Panc1 (cell line): ENCODE measurements at regions not wholly inside any gene's neighbourhood (a gene's known extent, or its start where the extent isn't known, plus 50 kb on each side); places are given as distances from the start of the nearest gene placed in this dataset.

Source experiments
- POLR2AphosphoS5 ChIP-seq: IDR thresholded peaks from 2 replicates; pipeline ENCODE4 v1.6.1; 2012; ENCODE audit warnings: mild to moderate bottlenecking, low read depth, low read length, moderate library complexity
- SIN3A ChIP-seq: IDR thresholded peaks from 2 replicates; pipeline ENCODE4 v1.6.1; 2012; ENCODE audit warnings: low read depth, mild to moderate bottlenecking, low read length, moderate library complexity, borderline replicate concordance; ENCODE audit not compliant: insufficient read depth
- TCF7L2 ChIP-seq: IDR thresholded peaks from 2 replicates; pipeline ENCODE4 v1.6.1; 2011; ENCODE audit warnings: mild to moderate bottlenecking, low read depth, low read length, inconsistent platforms
- TF ChIP-seq, protein P1 (sequence below): fragments of 450-650 bp; IDR thresholded peaks from 2 replicates; pipeline ENCODE4 v1.5.1; 2017; ENCODE audit warnings: mild to moderate bottlenecking
- TF ChIP-seq, protein P2 (sequence below), 2 experiments: IDR thresholded peaks; 2 replicates each; pipeline ENCODE4 v1.6.1; 2011 to 2012; ENCODE audit warnings: low read depth in 2 of 2, control low read depth in 1 of 2, low read length in 1 of 2, mild to moderate bottlenecking in 1 of 2, moderate library complexity in 1 of 2; ENCODE audit not compliant: insufficient read depth in 1 of 2

DNA sequence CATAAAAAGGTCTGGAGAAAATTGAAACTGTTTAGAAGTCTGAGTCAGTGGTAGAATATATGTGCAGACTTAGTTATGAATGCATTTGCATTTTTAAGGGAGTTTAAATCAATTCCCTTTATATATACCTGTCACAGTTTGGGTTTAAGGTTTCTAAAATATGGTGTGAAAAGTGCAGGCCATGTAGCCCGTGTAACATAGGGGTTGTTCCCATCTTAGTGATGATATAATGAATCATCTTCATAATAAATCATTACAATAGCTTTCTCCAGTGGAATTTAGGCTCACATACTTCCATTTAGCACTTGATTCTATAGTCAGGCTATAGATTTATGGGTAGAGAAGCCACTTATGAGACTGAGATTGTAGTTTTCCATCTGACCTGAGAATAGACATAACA is 1162.4 kb downstream of the SLC16A7 start:
- TF ChIP-seq, protein P1, sequence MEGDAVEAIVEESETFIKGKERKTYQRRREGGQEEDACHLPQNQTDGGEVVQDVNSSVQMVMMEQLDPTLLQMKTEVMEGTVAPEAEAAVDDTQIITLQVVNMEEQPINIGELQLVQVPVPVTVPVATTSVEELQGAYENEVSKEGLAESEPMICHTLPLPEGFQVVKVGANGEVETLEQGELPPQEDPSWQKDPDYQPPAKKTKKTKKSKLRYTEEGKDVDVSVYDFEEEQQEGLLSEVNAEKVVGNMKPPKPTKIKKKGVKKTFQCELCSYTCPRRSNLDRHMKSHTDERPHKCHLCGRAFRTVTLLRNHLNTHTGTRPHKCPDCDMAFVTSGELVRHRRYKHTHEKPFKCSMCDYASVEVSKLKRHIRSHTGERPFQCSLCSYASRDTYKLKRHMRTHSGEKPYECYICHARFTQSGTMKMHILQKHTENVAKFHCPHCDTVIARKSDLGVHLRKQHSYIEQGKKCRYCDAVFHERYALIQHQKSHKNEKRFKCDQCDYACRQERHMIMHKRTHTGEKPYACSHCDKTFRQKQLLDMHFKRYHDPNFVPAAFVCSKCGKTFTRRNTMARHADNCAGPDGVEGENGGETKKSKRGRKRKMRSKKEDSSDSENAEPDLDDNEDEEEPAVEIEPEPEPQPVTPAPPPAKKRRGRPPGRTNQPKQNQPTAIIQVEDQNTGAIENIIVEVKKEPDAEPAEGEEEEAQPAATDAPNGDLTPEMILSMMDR, result no peak
- TF ChIP-seq POLR2AphosphoS5 (no peak), SIN3A (no peak), TCF7L2 (no peak)
- TF ChIP-seq, protein P2, sequence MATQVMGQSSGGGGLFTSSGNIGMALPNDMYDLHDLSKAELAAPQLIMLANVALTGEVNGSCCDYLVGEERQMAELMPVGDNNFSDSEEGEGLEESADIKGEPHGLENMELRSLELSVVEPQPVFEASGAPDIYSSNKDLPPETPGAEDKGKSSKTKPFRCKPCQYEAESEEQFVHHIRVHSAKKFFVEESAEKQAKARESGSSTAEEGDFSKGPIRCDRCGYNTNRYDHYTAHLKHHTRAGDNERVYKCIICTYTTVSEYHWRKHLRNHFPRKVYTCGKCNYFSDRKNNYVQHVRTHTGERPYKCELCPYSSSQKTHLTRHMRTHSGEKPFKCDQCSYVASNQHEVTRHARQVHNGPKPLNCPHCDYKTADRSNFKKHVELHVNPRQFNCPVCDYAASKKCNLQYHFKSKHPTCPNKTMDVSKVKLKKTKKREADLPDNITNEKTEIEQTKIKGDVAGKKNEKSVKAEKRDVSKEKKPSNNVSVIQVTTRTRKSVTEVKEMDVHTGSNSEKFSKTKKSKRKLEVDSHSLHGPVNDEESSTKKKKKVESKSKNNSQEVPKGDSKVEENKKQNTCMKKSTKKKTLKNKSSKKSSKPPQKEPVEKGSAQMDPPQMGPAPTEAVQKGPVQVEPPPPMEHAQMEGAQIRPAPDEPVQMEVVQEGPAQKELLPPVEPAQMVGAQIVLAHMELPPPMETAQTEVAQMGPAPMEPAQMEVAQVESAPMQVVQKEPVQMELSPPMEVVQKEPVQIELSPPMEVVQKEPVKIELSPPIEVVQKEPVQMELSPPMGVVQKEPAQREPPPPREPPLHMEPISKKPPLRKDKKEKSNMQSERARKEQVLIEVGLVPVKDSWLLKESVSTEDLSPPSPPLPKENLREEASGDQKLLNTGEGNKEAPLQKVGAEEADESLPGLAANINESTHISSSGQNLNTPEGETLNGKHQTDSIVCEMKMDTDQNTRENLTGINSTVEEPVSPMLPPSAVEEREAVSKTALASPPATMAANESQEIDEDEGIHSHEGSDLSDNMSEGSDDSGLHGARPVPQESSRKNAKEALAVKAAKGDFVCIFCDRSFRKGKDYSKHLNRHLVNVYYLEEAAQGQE (IDR thresholded peaks at IDR 0.05; ENCODE audit: insufficient read depth in 1 of 2, low read depth in 2 of 2, low read length in 1 of 2), result no peak
